D721Med (cell line): ENCODE measurements at regions not wholly inside any gene's neighbourhood (a gene's known extent, or its start where the extent isn't known, plus 50 kb on each side); places are given as distances from the start of the nearest gene placed in this dataset.

Source experiments
- DNase-seq: peaks from one replicate; pipeline ENCODE4 v3.0.0; 2011; ENCODE audit warnings: low spot score; ENCODE audit not compliant: insufficient read length
- FAIRE-seq: peaks from 2 replicates; lab custom pipeline; 2011; peaks lifted over from hg19 to GRCh38; lab: Jason Lieb, UNC
- TF ChIP-seq, protein P1 (sequence below): IDR thresholded peaks from 2 replicates; pipeline ENCODE4 v1.5.1; 2012; ENCODE audit warnings: mild to moderate bottlenecking, control low read depth; ENCODE audit not compliant: insufficient read depth; ENCODE audit errors: missing control alignments

- DNase-seq (no peak), FAIRE-seq (no peak)
- TF ChIP-seq, protein P1, sequence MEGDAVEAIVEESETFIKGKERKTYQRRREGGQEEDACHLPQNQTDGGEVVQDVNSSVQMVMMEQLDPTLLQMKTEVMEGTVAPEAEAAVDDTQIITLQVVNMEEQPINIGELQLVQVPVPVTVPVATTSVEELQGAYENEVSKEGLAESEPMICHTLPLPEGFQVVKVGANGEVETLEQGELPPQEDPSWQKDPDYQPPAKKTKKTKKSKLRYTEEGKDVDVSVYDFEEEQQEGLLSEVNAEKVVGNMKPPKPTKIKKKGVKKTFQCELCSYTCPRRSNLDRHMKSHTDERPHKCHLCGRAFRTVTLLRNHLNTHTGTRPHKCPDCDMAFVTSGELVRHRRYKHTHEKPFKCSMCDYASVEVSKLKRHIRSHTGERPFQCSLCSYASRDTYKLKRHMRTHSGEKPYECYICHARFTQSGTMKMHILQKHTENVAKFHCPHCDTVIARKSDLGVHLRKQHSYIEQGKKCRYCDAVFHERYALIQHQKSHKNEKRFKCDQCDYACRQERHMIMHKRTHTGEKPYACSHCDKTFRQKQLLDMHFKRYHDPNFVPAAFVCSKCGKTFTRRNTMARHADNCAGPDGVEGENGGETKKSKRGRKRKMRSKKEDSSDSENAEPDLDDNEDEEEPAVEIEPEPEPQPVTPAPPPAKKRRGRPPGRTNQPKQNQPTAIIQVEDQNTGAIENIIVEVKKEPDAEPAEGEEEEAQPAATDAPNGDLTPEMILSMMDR: no peak
Measured at GRCh38 chr4:31146366-31146765, 426.2 kb downstream of the PCDH7 start.

DNA sequence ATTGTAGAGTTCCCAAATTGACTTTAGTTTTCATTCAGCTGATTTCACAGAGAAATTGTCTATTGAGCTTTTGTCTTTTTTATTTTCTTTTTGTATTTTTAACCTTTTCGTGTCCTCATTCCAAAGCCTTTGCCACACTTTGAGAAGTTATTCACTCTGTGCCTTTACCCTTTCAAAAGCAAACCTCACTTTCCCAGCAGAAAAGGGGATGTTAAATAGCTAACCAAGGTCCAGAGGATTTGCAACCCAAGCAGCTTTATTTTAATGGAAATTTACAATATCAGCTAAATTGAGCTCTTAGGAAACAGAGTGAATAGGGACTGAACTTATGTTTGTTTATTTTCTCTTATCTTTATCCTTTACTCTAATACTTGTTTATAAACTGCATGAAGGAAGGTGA, 428.8 kb downstream of the PCDH7 start:
- DNase-seq (no peak), FAIRE-seq (no peak)
- TF ChIP-seq, protein P1: no peak

DNA sequence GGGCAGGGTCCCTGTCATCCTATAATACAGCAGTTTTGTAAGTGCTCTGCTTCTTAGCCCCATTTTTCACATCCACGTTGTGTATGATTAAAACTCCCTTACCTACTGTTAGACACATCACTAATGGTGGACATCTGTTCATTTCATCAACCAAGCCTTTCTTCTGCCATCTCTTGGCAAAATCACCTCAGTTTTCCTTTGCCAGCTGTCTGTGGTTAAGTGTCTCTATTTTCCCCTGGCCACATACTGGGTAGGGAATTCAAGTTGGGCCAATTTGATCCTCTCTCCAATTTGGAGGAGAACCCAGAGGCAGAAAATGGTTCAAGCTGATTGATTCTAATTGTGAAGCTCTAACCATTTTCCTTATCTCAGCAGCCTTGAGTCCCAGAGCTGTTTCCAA, 436.1 kb downstream of the PCDH7 start:
- FAIRE-seq (no peak), DNase-seq (no peak)
- TF ChIP-seq, protein P1: no peak

DNA sequence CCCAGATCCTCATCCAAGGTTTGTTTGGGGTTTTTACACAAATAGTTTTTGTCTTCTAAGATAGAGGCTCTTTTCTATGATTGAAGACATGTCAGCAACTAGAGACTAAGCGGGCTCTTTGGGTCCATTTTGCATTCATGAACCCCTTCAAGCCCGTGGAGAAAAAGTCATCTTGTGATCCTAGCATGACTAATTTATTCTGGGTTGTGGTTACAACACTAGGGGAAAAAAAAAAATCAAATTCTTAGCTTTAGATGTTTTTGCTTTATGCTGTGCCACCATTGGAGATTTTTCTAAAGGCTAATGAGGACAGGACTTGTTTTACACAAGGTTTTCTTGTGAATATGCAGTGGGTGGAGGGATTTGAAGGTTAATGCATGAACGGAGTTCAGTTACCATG, 440.0 kb downstream of the PCDH7 start:
- DNase-seq (no peak), FAIRE-seq (no peak)
- TF ChIP-seq, protein P1: no peak

DNA sequence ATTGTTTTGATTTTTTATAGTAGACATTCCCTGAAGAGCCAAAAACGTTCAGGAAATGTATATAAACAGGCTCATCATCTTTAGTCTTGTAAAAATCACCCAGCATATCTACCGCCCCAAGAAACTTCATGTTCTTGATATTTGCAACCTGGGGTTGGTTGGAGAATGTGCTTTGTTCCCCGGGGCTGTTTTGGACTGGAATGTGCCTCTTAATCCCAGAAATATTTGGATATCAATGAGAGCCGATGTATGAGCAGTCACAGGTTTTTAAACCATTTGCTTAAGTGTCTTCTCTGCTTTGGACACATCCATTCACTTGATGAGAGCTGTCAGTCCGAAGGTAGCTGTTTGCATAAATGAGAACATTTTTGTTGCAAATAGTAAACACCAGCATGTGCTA, 449.7 kb downstream of the PCDH7 start:
- DNase-seq (no peak), FAIRE-seq (no peak)
- TF ChIP-seq, protein P1: no peak

GRCh38 chr4:31171362-31171761, 451.2 kb downstream of the PCDH7 start:
- no peak for DNase-seq
- TF ChIP-seq, protein P1: no peak
- no peak for FAIRE-seq

GRCh38 chr4:31175242-31175910, 455.2 kb downstream of the PCDH7 start:
- FAIRE-seq (no peak), DNase-seq (no peak)
- TF ChIP-seq, protein P1: no peak
